Adrenal gland (tissue), 5 donors: ENCODE measurements at regions not wholly inside any gene's neighbourhood (a gene's known extent, or its start where the extent isn't known, plus 50 kb on each side); places are given as distances from the start of the nearest gene placed in this dataset.

Source experiments
- CTCF ChIP-seq, 6 experiments: fragments of 450-650 bp in 4 of 6; fragments of 200-600 bp in 2 of 6; sonication (generic) in 1 of 6; IDR thresholded peaks; 1 replicate in 5 of 6; 2 replicates in 1 of 6; pipeline versions ENCODE4 v1.5.1 to v1.8.0; 2016 to 2021; ENCODE audit warnings: antibody characterized with exemption in 6 of 6, mild to moderate bottlenecking in 2 of 6, moderate library complexity in 1 of 6
- POLR2A ChIP-seq, 2 donors: fragments of 450-650 bp; IDR thresholded peaks; one replicate each; pipeline ENCODE4 v1.6.1; 2017; ENCODE audit warnings: antibody characterized with exemption in 2 of 2, mild to moderate bottlenecking in 2 of 2, moderate library complexity in 1 of 2
- donor health status: DM: no; HTN: no; CAD: no.

DNA sequence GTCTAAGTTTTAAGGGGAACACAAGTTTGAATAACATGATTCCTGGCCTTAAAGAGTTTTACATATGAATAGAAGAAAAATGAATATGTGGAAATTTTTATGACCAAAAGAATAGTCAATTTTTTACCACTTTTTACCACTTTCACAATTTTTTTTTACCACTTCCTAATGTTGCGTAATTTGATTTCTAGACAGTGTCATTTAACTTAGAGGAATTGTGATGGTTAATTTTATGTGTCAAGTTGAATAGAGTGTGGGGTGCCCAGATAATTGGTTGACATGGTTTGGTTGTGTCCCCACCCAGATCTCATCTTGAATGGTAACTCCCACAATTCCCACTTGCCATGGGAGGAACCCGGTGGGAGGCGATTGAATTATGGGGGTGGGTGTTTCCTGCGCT lies 416.6 kb downstream of the KIF4B start:
- TF ChIP-seq CTCF (IDR thresholded peaks at IDR 0.05) (no peak), POLR2A (IDR thresholded peaks at IDR 0.05) (no peak)
